Stimulated activated naive CD8-positive, alpha-beta T cell treated with anti-CD3 and anti-CD28 coated beads, Interleukin-15, Interleukin-2, amounts not matched to agents 100 U/mL and 50 U/mL, for 24 hours (primary cell): ENCODE measurements at regions not wholly inside any gene's neighbourhood (a gene's known extent, or its start where the extent isn't known, plus 50 kb on each side); places are given as distances from the start of the nearest gene placed in this dataset.

Experiments
- ATAC-seq: fragments of 150-1000 bp; cut with Tn5 transposase; one replicate; pipeline ENCODE4 v1.10.0; 2021
- DNase-seq: peaks from one replicate; pipeline ENCODE4 v3.0.0; 2021

DNA sequence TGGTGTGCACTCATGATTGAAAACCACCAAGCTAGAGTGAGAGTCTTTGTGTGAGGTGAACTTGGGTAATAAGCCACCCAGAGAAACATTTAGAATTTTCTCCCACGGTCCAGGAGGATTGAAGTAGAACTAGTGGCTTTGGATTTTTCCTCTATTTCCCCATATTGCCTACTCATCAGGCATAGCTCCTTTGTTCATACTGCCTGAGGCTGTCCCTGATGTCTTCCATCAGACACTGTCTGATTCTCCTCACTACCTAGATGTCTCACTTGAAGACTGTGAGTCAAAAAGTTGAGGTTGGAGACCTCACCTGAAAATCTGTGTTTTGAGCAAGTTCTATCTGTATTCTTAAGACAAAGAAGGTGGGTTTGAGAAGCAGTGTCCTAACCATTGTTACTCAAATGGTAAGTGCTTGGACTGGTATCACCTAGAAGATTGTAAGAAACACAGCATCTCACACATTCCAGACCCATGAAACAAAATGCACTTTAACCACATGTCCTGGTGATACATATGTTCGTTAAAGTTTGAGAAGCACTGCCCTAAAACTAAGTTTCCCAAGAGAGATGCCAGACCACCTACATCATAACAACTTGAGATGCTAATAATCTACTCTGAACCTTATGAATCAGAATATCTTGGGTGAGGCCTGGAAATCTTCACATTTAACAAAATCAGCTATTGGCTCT, 523.4 kb upstream of the BTBD3 start:
- no peak for DNase-seq
- ATAC-seq = no peak

DNA sequence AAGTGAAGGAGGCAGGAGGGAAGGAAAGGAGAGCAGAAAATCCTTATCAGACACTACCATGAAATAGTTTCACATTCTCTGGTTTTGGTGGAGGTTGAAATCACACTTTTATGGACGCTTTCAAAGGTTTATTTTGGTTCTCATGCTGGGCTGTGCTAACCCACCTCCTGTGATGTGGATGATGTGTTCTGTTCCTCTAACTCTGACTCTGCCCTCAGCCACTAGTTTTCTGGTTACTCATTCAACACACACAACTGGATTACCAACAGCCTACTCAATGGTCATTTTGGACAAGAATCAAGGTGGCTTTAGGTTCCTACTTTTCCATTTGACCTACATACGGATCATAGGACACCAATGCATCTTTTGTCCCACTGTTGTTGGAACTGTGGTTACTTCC, 522.1 kb upstream of the BTBD3 start:
- no peak for ATAC-seq

DNA sequence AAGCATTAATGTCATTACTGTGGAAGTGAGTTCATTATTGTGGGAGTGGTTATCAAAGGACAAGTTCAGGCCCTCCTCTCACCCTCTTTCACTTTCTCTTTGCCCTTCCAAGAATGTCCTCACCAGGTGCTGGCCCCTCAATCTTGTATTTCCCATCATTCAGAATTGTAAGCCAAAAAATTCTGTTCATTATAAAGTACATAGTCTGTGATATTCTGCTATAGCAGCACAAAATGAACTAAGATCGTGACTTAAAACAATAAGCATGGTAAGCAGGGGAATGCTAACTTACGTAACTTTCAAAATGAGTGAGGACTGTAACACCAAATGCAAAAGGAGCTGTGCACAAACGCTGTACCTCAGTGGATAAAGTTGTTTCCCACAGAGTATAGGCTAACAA, 515.7 kb upstream of the BTBD3 start:
- no peak for DNase-seq
- no peak for ATAC-seq

More for the DNA sequence above, 522.1 kb upstream of the BTBD3 start:
- no peak for DNase-seq

DNA sequence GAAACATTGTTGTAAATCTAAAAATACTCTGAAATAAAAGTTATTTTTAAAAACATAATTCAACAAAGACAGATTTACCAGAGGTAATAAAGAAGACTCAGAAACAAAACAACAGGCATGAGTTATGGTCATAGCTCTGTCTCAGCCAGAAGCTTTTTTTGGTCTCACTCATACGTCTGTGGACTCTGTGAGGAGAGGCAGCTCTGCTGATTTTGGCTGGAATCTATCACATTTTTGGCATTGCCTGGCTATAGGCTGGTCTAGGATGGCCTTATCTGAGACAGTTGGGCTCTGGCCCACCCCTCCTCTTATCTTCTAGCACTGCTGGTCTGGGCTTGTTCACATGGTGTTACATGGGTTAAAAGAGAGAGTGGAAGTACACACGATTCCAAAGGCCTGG, 514.0 kb upstream of the BTBD3 start:
- ATAC-seq = no peak
- no peak for DNase-seq

DNA sequence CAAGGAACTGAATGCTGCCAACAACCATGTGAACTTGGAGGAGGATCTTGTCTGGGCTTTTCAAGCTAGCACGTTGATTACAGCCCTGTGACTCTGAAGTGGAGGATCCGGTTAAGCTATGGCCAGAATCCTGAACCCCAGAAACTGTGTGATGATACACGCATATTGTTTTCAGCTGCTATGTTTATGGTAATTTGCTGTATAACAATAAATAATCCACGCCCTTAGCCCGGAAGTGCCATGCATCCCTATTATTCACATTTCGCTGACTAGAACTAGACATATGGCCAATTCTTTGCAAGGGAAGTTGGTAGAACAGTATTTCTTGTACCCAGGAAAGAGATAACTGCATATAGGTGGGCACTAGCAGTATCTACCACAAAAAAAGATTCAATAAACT, 510.8 kb upstream of the BTBD3 start:
- DNase-seq (no peak), ATAC-seq (no peak)

DNA sequence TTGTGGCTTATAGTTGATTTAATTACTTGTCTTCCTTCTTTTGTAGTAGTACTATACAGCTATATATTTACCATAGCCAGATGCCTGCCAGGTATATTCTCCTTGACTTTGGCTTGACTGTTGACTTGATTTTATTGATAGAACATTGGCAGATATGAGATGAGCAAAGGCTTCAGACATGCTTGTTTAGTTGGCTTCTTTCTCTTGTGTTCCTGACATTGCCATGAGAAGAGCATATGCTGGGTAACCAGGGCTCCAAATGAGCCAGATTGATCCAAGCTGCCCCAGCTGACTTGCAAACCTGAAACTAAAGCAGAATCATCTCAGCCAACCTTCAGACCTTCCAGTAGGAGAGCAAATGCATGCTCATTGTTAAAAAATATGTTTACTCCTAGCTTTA, 508.1 kb upstream of the BTBD3 start:
- DNase-seq (no peak), ATAC-seq (no peak)

DNA sequence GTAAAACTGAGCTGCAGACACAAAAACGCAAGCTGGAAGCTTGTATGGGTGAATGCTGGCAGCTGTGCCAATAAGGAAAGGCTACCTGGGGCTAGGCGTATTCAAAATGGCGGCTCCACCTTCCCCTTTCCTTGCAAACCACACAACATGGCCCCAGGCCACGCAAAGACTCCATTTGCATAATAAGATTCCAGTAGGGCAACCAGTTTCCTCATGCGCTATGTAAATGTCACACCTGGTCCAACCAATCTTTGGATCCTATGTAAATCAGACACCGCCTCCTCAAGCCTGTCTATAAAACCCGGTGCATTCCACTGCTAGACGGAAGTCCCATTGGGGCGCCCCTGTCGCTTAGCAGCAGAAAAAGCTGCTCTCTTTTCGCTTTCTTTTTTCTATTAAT, 505.9 kb upstream of the BTBD3 start:
- DNase-seq (no peak), ATAC-seq (no peak)

DNA sequence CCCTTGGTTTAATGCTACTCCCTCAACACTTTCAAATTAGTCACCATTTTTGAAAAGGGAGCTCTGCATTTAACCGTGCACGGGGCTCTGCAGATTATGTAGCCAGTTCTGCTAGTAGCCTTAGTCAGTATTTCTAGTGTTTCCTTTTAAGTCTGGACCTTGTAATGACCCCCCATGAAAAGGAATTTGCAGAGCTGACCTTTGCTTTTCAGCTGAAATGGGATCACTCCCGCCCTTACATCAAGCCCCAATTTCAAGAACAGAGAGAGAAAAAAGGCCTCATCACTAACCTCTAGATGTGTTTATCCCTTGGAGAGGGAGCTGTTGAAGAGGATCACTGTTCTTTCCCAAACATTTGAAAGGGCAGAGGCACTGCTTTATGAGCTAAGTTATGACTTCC, 490.7 kb upstream of the BTBD3 start:
- DNase-seq (no peak), ATAC-seq (no peak)

DNA sequence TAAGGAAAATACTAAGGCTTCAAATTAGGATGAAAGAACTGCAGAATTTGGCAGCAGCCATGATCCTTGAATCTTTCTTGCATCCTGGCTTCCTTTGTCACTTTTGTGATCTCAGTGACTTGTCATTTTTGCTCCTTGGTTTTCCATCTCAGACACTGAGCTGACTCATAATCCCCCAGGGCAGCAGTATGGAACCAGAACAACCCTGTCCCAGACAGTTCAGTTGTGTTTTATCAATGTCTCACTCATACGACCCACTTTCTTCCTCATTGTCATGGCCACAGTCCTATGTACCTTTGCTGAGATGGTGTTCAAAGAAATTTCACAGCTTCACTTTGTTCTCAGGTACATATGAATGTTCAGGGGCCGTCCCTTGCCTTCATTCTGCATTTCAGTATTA, 488.5 kb upstream of the BTBD3 start:
- no peak for DNase-seq

DNA sequence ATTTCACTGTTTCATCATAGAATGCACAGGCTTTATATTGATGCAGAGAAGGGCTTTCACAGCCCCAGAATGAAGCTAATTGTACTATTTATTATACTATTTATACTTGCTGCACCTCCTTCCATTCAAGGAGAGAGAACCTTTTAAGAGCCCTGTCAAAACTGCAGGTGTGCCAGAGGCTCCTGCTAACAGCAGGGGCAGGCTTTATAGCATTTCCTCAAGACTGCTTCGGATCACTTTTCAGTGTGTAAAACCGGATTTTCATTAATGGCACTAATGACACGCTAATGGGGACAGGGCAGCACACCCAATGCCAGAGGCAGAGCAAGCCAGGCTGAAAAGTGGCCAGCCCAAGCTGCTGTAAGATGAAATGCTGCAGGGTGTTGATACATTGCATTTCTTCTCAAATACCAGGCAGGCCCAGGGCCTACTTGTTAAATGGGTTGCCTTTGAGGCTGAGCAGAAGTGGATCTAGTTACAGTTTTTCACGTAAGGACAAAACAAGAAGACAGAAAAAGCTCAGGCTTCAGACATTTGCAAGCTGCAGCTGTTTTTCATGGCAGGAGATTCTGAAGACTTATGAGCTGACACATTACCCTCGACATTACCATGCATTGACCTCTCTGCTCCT, 487.7 kb upstream of the BTBD3 start:
- DNase-seq (no peak), ATAC-seq (no peak)

More for the DNA sequence above, 488.5 kb upstream of the BTBD3 start:
- ATAC-seq = no peak

DNA sequence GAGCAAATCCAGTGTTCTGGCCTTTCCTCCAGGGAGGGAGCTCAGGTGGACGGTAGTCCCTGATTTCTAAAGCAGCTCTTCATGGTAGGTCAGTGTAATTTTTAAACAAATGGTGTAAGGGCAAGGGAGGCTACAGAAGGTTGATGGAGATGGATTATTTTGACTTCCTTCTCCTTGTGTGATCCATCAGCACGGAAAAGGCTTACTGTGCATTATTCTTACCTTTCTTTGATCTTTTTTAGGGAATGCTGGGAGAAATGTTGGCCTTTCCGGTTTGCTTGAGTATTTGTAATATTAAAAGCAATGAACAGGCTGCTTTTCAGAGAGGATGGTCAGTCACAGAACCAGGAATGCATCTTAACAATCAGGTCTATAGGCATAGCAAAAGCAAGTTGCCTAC, 487.0 kb upstream of the BTBD3 start:
- no peak for ATAC-seq
- DNase-seq = no peak

DNA sequence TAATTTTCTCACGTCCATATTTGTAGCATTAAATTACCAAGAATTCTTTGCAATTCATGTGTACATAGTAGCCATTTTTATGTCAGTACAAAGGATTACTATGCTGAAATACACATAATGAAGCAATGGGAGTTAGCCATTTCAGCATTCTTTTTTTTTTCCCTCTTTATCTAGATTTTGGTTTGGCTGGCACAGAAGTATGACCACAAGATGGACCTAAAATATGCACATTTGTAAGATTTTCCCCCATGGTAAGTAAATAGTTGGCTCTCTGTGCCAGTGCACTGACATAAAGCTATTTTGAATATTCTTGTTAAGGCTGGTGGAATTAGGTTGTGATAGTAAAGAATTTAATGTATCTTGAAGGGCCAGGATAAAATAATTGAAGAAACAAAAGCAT, 486.1 kb upstream of the BTBD3 start:
- ATAC-seq (no peak), DNase-seq (no peak)

DNA sequence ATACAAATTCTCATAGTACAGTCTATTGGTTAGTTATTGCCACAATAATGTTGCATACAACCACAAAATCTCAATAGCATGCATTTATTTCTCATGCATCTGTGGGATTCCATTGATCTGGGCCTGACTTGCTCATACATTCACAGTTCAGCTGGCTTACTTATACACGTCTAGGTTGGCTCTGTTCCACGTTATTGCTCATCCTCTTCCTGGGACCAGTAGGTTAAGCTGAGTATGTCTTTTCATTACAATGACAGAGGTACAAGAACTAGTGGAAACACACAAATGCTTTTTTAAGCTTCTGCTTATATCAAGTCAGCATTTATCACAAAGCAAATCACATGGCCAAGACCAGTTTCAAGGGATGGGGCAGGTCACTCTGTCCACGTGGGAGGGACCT, 485.3 kb upstream of the BTBD3 start:
- no peak for DNase-seq
- ATAC-seq = no peak

DNA sequence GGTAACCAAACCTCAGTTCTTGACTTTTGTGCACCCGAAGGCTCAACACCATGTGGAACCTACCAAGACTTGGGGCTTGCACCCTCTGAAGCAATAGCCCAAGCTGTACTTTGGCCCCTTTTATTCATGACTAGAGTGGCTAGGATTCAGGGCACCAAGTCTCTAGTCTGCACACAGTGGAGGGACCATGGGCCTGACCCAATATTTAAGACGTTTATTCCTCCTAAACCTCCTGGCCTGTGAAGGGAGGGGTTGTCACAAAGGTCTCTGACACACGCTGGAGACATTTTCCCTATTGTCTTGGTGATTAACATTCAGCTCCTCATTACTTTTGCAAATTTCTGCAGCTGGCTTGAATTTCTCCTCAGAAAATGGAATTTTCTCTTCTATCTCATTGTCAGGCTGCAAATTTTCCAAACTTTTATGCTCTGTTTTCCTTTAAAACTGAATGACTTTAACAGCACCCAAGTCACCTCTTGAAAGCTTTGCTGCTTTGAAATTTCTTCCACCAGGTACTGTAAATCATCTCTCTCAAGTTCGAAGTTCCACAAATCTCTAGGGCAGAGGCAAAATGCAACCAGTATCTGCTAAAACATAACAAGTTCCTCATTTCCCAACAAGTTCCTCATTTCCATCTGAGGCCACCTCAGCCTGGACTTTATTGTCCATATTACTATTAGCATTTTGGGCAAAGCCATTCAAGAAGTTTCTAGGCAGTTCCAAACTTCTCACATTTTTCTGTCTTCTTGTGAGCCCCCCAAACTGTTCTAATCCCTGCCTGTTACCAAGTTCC, 481.4 kb upstream of the BTBD3 start:
- ATAC-seq (no peak), DNase-seq (no peak)

DNA sequence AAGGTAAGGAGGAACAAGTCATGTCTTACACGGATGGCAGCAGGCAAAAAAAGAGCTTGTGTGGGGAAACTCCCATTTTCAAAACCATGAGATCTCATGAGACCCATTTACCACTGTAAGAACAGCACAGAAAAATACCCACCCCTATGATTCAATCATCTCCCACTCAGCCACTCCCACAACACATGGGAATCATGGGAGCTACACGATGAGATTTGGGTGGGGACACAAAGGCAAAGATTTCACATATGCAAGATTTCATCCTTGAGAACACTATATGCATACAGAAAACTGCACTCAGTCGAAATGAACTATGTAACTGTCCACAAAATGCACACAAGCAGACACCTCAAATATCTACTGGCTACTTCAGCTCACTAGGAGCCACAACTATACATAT, 480.6 kb upstream of the BTBD3 start:
- ATAC-seq = no peak
- no peak for DNase-seq

DNA sequence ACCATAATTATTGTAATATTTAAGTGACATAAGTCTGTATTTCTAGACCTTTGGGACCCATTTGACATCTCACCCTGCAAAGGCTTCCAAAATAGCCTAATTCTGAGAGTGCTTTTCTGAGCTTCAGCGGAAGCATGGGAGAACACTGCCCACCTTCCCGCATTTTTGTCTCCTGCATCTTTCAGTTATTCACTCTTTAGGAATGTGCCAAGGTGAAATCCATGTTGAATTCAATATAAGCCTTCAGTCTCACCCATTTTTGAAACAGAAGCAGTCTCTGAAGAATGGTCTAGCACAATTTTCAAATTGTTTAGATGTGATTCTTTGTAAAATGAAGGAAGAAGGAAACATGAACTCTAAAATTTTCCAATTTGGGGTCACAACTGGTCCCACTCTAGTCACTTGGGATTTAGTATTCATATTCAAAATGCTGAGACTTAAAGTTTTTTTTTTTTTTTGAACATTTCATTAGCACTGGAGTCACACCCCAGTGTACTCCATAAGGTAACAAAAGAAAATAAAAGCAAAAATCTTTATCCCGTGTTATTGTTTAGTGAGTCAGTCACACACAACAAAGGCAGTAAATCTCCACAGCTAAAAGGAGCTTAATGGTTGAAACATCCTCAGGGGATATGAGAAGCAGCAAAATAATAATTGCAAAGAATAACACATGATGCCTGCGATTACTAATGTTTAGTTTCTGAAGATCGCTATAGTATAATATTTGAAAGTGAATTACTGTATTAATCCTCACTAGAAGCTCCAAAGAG, 479.9 kb upstream of the BTBD3 start:
- no peak for ATAC-seq
- no peak for DNase-seq

DNA sequence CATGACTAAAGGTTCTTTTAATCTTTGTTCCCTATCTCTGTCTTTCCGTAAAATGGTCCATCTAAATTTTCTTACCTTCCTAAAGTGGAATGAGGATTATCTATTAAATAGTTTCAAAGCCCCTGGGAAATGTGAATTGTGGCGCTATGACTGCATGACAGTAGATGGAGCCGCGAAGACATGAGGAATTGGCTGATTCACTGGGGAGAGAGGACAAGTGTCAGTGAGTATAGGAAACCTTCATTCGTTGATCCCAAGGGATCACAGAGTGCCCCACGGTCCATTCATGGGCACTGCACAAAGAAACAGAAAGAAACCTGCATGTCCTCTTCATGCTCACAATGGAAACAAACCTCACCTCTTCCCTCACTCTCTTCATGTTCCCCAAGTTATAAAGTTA, 479.3 kb upstream of the BTBD3 start:
- ATAC-seq (no peak), DNase-seq (no peak)

DNA sequence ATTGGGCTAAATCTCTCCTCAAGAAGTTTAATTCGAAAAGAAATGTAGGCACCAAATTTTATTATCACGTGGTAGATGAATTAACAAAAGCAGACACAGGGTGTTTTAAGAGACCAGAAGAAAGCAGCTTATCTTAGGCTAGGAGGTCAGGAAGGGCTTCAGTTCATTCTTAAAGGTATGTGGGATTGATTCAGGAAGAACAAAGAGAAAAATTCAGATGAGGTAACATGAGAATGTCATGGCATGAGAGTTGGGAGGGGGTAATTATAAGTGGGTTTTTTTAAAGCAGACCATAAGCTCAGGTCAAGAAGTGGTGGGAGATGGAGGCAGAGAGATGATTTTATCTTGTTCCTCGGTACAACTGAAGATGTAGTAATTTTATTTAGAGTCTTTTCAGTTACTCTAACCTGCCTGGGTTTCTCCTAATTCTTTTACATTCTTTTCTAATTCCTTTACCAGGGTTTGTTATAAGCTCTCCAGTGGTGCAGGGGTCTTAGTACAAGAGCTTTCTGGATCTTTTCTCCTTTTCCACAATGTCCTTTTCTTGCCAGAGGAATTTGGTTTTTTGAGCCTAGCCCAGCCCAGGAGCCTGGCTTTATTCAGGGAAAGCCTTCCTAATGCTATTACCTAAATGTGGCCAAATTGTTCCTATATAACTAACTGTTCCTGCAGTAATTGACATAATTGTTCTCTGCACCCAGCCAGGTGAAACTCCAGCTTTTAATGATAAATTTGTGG, 474.1 kb upstream of the BTBD3 start:
- ATAC-seq (no peak), DNase-seq (no peak)

DNA sequence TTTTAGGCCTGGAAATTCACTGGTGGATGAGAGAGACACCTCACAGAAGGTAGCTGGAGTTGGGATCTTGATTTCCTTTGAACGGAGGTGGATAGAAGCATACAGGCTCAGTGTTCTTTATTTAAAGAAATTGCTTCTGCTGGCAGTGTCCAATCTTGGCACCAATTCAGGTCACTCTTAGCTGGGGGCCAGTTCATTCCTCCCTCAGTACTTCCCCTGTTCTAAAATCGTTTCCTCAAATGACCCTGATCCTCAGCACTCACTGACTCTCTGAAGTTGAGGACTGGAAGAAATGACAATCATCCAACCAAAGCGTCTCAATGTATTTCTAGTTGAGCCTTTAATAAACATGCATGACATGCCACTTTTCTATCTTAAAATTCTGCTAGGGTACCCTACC, 472.5 kb upstream of the BTBD3 start:
- DNase-seq (no peak), ATAC-seq (no peak)

DNA sequence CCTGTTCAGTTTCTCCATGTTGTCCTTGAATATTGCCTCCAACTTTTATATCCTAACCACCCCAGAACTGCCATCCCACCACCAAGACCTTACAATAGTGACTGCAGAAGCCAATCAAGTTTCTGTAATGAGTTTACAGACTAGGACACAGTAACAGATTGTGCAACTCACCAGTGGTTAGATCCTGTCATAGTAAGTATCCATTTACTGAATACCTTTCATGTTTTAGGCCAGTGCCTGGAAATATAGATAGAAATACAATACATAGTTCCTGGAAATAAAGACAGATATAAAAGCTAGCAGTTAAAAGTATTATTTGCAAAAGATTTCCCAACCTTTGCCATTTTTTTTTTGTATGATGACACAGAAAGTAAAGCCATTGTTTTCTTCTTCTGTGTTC, 471.8 kb upstream of the BTBD3 start:
- ATAC-seq = no peak
- DNase-seq = no peak

DNA sequence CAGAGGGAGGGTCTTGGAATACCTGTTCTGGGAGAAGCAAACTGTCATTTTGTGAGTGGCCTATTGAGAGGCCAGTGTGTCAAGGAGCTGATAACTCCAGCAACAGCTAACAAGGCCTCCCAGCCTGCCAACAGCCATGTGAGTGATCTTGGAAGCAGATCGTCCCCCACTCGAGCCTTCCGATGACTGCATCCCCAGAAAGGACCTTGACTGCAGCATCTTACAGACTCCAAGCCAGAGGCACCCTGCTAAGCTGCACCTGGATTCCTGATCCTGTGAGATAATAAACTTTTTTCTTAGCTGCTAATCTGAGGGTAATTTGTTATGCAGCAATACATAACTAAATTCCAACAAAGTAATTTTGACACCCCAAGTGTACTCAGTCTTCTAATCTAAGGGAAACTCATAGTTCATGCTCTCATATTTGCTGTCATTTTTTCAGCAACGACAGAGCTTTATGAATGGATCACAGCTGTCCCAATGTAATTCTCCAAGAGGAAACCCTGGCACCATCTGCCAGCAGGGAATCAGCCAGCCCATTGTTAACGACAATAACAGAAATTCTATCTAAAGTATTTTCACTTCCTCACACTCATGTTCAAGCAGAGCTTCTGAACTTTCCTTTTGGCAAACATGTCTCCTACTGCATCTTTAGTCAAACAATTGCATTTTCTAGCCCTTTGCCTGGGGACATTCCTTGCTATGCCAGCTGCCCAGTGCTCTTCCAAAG, 470.2 kb upstream of the BTBD3 start:
- no peak for ATAC-seq
- no peak for DNase-seq
